Stomach (tissue), 8 donors: ENCODE measurements at regions not wholly inside any gene's neighbourhood (a gene's known extent, or its start where the extent isn't known, plus 50 kb on each side); places are given as distances from the start of the nearest gene placed in this dataset.

Experiments
- DNase-seq, 2 donors: peaks; one replicate each; pipeline versions ENCODE4 v3.0.0 to v3.0.0-alpha.2; 2013 to 2019
- H3K27ac ChIP-seq, 5 donors: fragments of 200-600 bp in 4 of 5; sonication (generic) in 4 of 5; one replicate each; pipeline ENCODE4 v1.5.1; 2013 to 2019; ENCODE audit warnings: mild to moderate bottlenecking in 1 of 5, moderate library complexity in 1 of 5
- H3K27me3 ChIP-seq, 3 donors: fragments of 200-600 bp; sonication (generic); one replicate each; pipeline ENCODE4 v1.5.1; 2017 to 2019; ENCODE audit warnings: mixed run types in 1 of 3
- H3K36me3 ChIP-seq, 4 donors: fragments of 200-600 bp; sonication (generic); 1 replicate in 3 of 4; 2 replicates in 1 of 4; pipeline ENCODE4 v1.5.1; 2016 to 2019
- H3K4me1 ChIP-seq, 4 donors: fragments of 200-600 bp; sonication (generic); one replicate each; pipeline ENCODE4 v1.5.1; 2016 to 2019
- H3K4me3 ChIP-seq, 4 donors: fragments of 200-600 bp; sonication (generic) in 3 of 4; one replicate each; pipeline ENCODE4 v1.5.1; 2016 to 2019; ENCODE audit warnings: mild to moderate bottlenecking in 1 of 4
- H3K9me3 ChIP-seq, 4 donors: fragments of 200-600 bp; sonication (generic); one replicate each; pipeline ENCODE4 v1.5.1; 2016 to 2019
- CTCF ChIP-seq, 7 experiments: fragments of 450-650 bp in 4 of 7; fragments of 200-600 bp in 3 of 7; sonication (generic) in 3 of 7; IDR thresholded peaks; one replicate each; pipeline ENCODE4 v1.5.1; 2016 to 2019; ENCODE audit warnings: antibody characterized with exemption in 7 of 7, control low read depth in 2 of 7, mild to moderate bottlenecking in 1 of 7
- EP300 ChIP-seq: sonication (generic); formaldehyde crosslinking; IDR thresholded peaks from one replicate; pipeline ENCODE4 v1.6.1; 2017; ENCODE audit warnings: antibody characterized with exemption
- POLR2A ChIP-seq, 4 donors: fragments of 450-650 bp; IDR thresholded peaks; one replicate each; pipeline ENCODE4 v1.6.1; 2016; ENCODE audit warnings: antibody characterized with exemption in 4 of 4, control low read depth in 2 of 4, mild to moderate bottlenecking in 1 of 4, moderate library complexity in 1 of 4
- POLR2AphosphoS5 ChIP-seq, 3 donors: sonication (generic); formaldehyde crosslinking; IDR thresholded peaks; one replicate each; pipeline ENCODE4 v1.6.1; 2016; ENCODE audit warnings: antibody characterized with exemption in 3 of 3
- WGBS, 5 donors: extraction: QIAGEN DNeasy Blood & Tissue Kit in 3 of 5; methylation state at CpG; one replicate each; pipeline versions ENCODE4 v1.1.5 to v1.1.7; 2013 to 2018; 5-methylcytosine and 5-hydroxymethylcytosine counted together
- intact Hi-C: fragments of 100-400 bp; cut with DNase I; formaldehyde crosslinking; loops from one replicate; pipeline ENCODE4 v1.15.1; 2023; ENCODE audit warnings: low total_unique reads
- donor health status: healthy with polysubstance abuse.
- donor health status: Bipolar disorder and iron deficiency.
- donor health status: healthy.

GRCh38 chr4:57193209-57193810, 83.1 kb upstream of the IGFBP7 start:
- intact Hi-C loops = no loop called here
- H3K4me1 ChIP-seq = peaks cover 0 to 14% (median 3%) of the 10 kb centered on the region in 4 donors
- TF ChIP-seq POLR2A (IDR thresholded peaks at IDR 0.05) = no peak
- no peak for TF ChIP-seq EP300
- TF ChIP-seq POLR2AphosphoS5 (IDR thresholded peaks at IDR 0.05) = no peak
- TF ChIP-seq CTCF (IDR thresholded peaks at IDR 0.05) = no peak
- H3K27ac ChIP-seq = no peak overlapping the region
- 81 to 92% (median 90%) methylated on average over 3 of the region's 3 CpGs for WGBS, 5 donors
- no peaks in the 10 kb centered on the region for H3K9me3 ChIP-seq
- H3K36me3 ChIP-seq = no peaks in the 10 kb centered on the region
- peaks cover 0 to 9% (median 0%) of the 10 kb centered on the region in 3 donors for H3K27me3 ChIP-seq
- DNase-seq = peak in 1 of 2 donors; percentile 4
- H3K4me3 ChIP-seq = no peak overlapping the region

- Histone ChIP-seq H3K27ac (no peak overlapping the region), H3K9me3 (no peaks in the 10 kb centered on the region), H3K4me1 (peaks cover 0 to 14% (median 3%) of the 10 kb centered on the region in 4 donors), H3K4me3 (no peak overlapping the region), H3K36me3 (no peaks in the 10 kb centered on the region), H3K27me3 (peaks cover 0 to 9% (median 0%) of the 10 kb centered on the region in 3 donors)
- WGBS, 5 donors = 33 to 48% (median 42%) methylated on average over 1 of the region's 1 CpG
- intact Hi-C loops = no loop called here
- no peak for TF ChIP-seq CTCF (IDR thresholded peaks at IDR 0.05)
- TF ChIP-seq EP300 = no peak
- TF ChIP-seq POLR2A (IDR thresholded peaks at IDR 0.05) = no peak
- no peak for TF ChIP-seq POLR2AphosphoS5 (IDR thresholded peaks at IDR 0.05)
- peak in 1 of 2 donors; percentile 71 for DNase-seq
Observed at GRCh38 chr4:57191523-57192034, 81.4 kb upstream of the IGFBP7 start.

DNA sequence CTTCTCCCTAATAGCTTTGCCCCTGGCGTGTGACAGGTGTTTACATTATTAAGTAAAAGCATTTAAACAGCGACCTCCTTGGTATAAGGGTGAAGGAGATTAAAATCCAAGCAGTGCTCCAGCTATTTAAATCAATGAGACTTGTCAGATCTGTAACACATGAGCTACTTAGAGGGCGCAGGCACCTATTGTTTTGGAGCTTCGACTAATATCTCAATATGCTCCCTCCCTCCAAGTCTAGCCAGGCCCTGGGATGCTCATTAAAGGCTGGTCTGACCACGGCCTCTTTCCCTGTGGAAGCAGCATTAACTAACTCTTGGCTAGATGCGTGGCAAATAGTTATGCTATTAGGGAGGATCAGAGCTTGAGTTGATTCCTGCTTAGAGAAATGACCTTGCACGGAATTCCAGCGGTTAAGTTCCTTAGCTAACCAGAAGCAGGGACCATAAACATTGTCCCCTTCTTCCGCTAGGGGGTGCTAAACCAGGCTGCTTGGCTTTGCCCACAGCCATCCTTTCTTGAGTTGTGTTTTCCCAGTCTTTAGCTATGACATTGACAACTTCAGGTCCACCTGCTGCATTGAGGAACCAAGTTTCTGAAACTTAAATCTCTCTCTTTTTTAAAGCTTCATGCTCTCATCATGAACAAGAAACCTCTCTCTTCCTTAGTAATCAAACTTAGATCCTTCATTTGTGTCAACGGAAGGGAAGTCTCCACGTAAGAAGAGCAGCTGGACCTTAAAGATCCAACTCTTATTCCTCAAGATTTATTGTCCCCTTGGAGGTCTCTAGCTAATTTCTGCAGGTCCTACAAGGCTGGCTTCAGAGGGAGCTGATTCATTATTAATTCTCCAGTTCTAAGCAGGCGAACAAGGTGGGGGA, 80.7 kb upstream of the IGFBP7 start:
- Histone ChIP-seq H3K4me3 (no peak overlapping the region), H3K4me1 (peaks cover 0 to 14% (median 3%) of the 10 kb centered on the region in 4 donors), H3K27ac (no peak overlapping the region), H3K9me3 (no peaks in the 10 kb centered on the region), H3K36me3 (no peaks in the 10 kb centered on the region), H3K27me3 (peaks cover 0 to 9% (median 0%) of the 10 kb centered on the region in 3 donors)
- DNase-seq = peak in 1 of 2 donors; percentile 61
- TF ChIP-seq CTCF (IDR thresholded peaks at IDR 0.05) = peak in 3 of 7 experiments; percentile 10 to 45 (median 18)
- TF ChIP-seq POLR2AphosphoS5 (IDR thresholded peaks at IDR 0.05) = no peak
- intact Hi-C loops = no loop called here
- 36 to 41% (median 40%) methylated on average over 12 of the region's 12 CpGs for WGBS, 5 donors

- H3K27ac ChIP-seq = no peak overlapping the region
- H3K9me3 ChIP-seq = no peaks in the 10 kb centered on the region
- H3K27me3 ChIP-seq = no peaks in the 10 kb centered on the region
- DNase-seq = no peak
- WGBS, 5 donors = 58 to 64% (median 58%) methylated on average over 4 of the region's 4 CpGs
- H3K36me3 ChIP-seq = no peaks in the 10 kb centered on the region
- H3K4me1 ChIP-seq = peaks cover 0 to 14% (median 3%) of the 10 kb centered on the region in 4 donors
- intact Hi-C loops = no loop called here
- H3K4me3 ChIP-seq = no peak overlapping the region
- TF ChIP-seq POLR2A (IDR thresholded peaks at IDR 0.05) (no peak), EP300 (no peak), POLR2AphosphoS5 (IDR thresholded peaks at IDR 0.05) (no peak)
Observed at GRCh38 chr4:57187246-57187645, 77.1 kb upstream of the IGFBP7 start.
